ENCODE measurements at regions not wholly inside any gene's neighbourhood (a gene's known extent, or its start where the extent isn't known, plus 50 kb on each side); places are given as distances from the start of the nearest gene placed in this dataset.

- H2AFZ ChIP-seq (ENCODE audit: low read depth, low read length), result no peak overlapping the region
- no peaks in the 10 kb centered on the region for H3K9me1 ChIP-seq (ENCODE audit: control insufficient read depth, insufficient read depth, low read length)
- intact Hi-C loops (cut with micrococcal nuclease) (no loop called here), in situ Hi-C loops (cut with MboI) (no loop called here)
- H3K9me3 ChIP-seq (replicated peaks; ENCODE audit: control insufficient read depth, insufficient read depth, low read depth, low read length), result peaks cover 4% of the 10 kb centered on the region; the same call in 1 of the 2 replicates
- H3K36me3 ChIP-seq (ENCODE audit: control insufficient read depth, insufficient read depth, low read length), result no peaks in the 10 kb centered on the region
- H3K27me3 ChIP-seq (ENCODE audit: control insufficient read depth in 2 of 2, insufficient read depth in 2 of 2, low read length in 2 of 2), result no peaks in the 10 kb centered on the region
- TF ChIP-seq FOXO4 (CRISPR knock-in tag; IDR thresholded peaks at IDR 0.05) (0 out of 2 replicates have a peak, but pooled peaks have one; percentile 10), SIN3A (IDR thresholded peaks at IDR 0.05; ENCODE audit: borderline replicate concordance in 2 of 2, control insufficient read depth in 1 of 2, low read depth in 2 of 2, low read length in 2 of 2) (no peak)
- no peaks in the 10 kb centered on the region for H3K79me2 ChIP-seq (ENCODE audit: control insufficient read depth, insufficient read depth, low read length)
- no peak overlapping the region for H3K4me3 ChIP-seq
- CTCF ChIA-PET (ENCODE audit: low intra/inter-chr PET ratio), result no interaction called here
- no peak for FAIRE-seq
- no peaks in the 10 kb centered on the region for H3K4me1 ChIP-seq (replicated peaks in 1 of 2; ENCODE audit: control insufficient read depth in 2 of 2, insufficient read depth in 2 of 2, low read length in 2 of 2)
- H3K4me2 ChIP-seq (ENCODE audit: insufficient read depth, low read length), result no peak overlapping the region
- ATAC-seq, result no peak
- POLR2A ChIA-PET, result no interaction called here
- DNase-seq (ENCODE audit: extremely low read depth in 1 of 4, low spot score in 3 of 4), result no peak
- no peak overlapping the region for H3K27ac ChIP-seq (ENCODE audit: extremely low read depth, low read depth, low read length)
- 2% methylated on average over 3 of the region's 3 CpGs for WGBS (ENCODE audit: insufficient coverage, low coverage, missing lambda C conversion rate)
- H4K20me1 ChIP-seq (replicated peaks; ENCODE audit: control insufficient read depth, insufficient read depth, low read length), result no peaks in the 10 kb centered on the region
- BruUV-seq (replicated peaks), result no TSS peak
- no peak overlapping the region for H3K9ac ChIP-seq (ENCODE audit: insufficient read depth in 1 of 2, low read depth in 2 of 2, low read length in 2 of 2)
These were observed 796.2 kb upstream of the MIR17HG start for GRCh38 chr13:90551253-90551652.

- no peak overlapping the region for H3K9ac ChIP-seq (ENCODE audit: insufficient read depth in 1 of 2, low read depth in 2 of 2, low read length in 2 of 2)
- H2AFZ ChIP-seq (ENCODE audit: low read depth, low read length), result no peak overlapping the region
- no peak overlapping the region for H3K4me2 ChIP-seq (ENCODE audit: insufficient read depth, low read length)
- no peaks in the 10 kb centered on the region for H3K36me3 ChIP-seq (ENCODE audit: control insufficient read depth, insufficient read depth, low read length)
- H3K27ac ChIP-seq (ENCODE audit: extremely low read depth, low read depth, low read length), result no peak overlapping the region
- H3K27me3 ChIP-seq (ENCODE audit: control insufficient read depth in 2 of 2, insufficient read depth in 2 of 2, low read length in 2 of 2), result no peaks in the 10 kb centered on the region
- FAIRE-seq, result no peak
- no TSS peak for BruUV-seq (replicated peaks)
- in situ Hi-C loops (cut with MboI) (no loop called here), intact Hi-C loops (cut with micrococcal nuclease) (no loop called here)
- CTCF ChIA-PET (ENCODE audit: low intra/inter-chr PET ratio), result no interaction called here
- POLR2A ChIA-PET, result interaction anchor here (1.2 kb wide), 1 partner anchor 10 kb away, joined by 3 read pairs; no protein-coding TSS in a partner anchor
- no peaks in the 10 kb centered on the region for H4K20me1 ChIP-seq (replicated peaks; ENCODE audit: control insufficient read depth, insufficient read depth, low read length)
- H3K4me1 ChIP-seq (replicated peaks in 1 of 2; ENCODE audit: control insufficient read depth in 2 of 2, insufficient read depth in 2 of 2, low read length in 2 of 2), result no peaks in the 10 kb centered on the region
- TF ChIP-seq FOXJ2 (tag; IDR thresholded peaks at IDR 0.05) (no peak), ZNF655 (CRISPR knock-in tag; IDR thresholded peaks at IDR 0.05) (0 out of 2 replicates have a peak, but pooled peaks have one; percentile 17), PREB (CRISPR knock-in tag; IDR thresholded peaks at IDR 0.05) (no peak), TRIM25 (IDR thresholded peaks at IDR 0.05; ENCODE audit: borderline replicate concordance) (no peak), NCOR1 (IDR thresholded peaks at IDR 0.05) (no peak), ZNF253 (CRISPR knock-in tag; conservative IDR thresholded peaks at IDR 0.05) (no peak), ZSCAN32 (CRISPR knock-in tag; IDR thresholded peaks at IDR 0.05) (no peak), XRCC3 (IDR thresholded peaks at IDR 0.05) (no peak), RBM25 (IDR thresholded peaks at IDR 0.05; ENCODE audit: low read depth, low read length, severe bottlenecking) (no peak)
- no peaks in the 10 kb centered on the region for H3K9me1 ChIP-seq (ENCODE audit: control insufficient read depth, insufficient read depth, low read length)
- DNase-seq (ENCODE audit: extremely low read depth in 1 of 4, low spot score in 3 of 4), result no peak
- H3K4me3 ChIP-seq, result no peak overlapping the region
- 2% methylated on average over 2 of the region's 2 CpGs for WGBS (ENCODE audit: insufficient coverage, low coverage, missing lambda C conversion rate)
- peaks cover 4% of the 10 kb centered on the region; the same call in 1 of the 2 replicates for H3K9me3 ChIP-seq (replicated peaks; ENCODE audit: control insufficient read depth, insufficient read depth, low read depth, low read length)
- ATAC-seq, result no peak
- no peaks in the 10 kb centered on the region for H3K79me2 ChIP-seq (ENCODE audit: control insufficient read depth, insufficient read depth, low read length)
These were observed 794.8 kb upstream of the MIR17HG start for GRCh38 chr13:90552702-90553101.

Measured in K562 (cell line).